GM18951 (cell line): ENCODE measurements at regions not wholly inside any gene's neighbourhood (a gene's known extent, or its start where the extent isn't known, plus 50 kb on each side); places are given as distances from the start of the nearest gene placed in this dataset.

ENCODE experiments used
- POLR2A ChIP-seq: IDR thresholded peaks from 4 replicates; pipeline ENCODE4 v1.6.1; 2011; ENCODE audit warnings: mild to moderate bottlenecking; ENCODE audit not compliant: insufficient read length, insufficient read depth; ENCODE audit errors: extremely low read depth
- in situ Hi-C: fragments of 300-500 bp; cut with MboI; formaldehyde crosslinking; loops from one replicate; pipeline ENCODE4 v1.12.0; 2022; ENCODE audit warnings: low sequenced_read_pairs, mixed read lengths, inconsistent platforms; ENCODE audit not compliant: unreplicated experiment

DNA sequence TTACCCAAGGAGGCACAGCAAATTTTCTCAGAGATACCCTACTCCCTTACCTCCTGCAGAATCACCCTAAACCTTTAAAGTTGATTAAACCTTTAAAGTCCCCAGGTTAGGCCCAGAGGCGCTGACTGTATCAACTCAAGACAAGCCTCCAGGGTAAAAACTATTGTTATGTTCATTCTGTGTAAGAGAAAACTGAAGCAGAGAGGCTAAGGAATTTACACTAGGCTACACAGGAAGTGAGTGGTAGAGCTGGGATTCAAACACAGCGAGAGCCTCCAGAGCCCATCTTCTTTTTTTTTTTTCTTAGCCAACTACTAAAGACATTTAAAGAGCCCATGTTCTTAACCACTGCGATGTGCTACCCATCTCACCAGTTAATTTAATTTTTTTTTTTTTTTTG, 56.3 kb upstream of the GRK3 start:
- in situ Hi-C loops = loop anchor here (10.0 kb wide), 1 partner anchor 253 kb away; no protein-coding TSS in a partner anchor
- TF ChIP-seq POLR2A = no peak

DNA sequence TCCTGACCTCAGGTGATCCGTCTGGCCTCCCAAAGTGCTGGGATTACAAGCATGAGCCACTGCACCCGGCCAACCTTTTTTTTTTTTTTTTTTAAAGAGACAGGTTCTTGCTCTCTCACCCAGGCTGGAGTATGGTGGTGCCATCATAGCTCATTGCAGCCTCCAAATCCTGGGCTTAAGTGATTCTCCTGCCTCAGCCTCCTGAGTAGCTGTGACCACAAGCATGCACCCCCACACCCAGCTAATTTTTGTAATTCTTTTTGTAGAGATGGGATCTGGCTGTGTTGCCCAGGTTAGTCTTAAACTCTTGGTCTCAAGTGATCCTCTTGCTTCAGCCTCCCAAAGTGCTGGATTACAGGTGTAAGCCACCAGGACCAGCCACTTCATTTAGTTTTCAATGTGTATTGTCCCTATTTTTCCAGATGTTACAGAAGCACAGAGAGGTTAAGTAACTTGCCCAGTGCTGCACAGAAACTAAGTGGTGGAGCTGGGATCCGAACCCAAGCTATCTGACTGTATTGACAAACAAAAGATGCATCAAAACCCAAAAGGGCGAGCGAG, 55.6 kb upstream of the GRK3 start:
- TF ChIP-seq POLR2A = no peak
- in situ Hi-C loops = loop anchor here (10.0 kb wide), 1 partner anchor 254 kb away; no protein-coding TSS in a partner anchor

DNA sequence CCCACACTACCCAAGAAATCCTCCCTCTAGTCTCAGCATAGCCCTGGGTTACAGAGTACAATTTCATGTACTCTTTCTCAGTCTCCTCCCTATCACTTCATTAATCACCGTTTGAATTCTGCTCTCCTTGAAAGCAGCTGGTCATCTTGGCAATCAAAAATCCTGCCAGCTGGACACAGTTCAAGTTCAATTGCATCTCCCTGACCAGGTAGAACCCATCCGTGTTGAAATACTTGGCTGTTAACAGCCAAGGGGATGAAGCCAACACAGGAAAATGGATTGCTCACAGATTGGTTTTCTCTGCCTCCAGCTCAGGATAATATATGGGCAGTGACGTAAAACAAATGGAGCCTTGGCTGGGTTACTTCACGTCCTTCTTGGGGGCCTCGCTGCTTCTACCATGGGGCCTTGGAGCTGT, 55.1 kb upstream of the GRK3 start:
- in situ Hi-C loops = loop anchor here (10.0 kb wide), 1 partner anchor 255 kb away; no protein-coding TSS in a partner anchor
- TF ChIP-seq POLR2A = no peak

DNA sequence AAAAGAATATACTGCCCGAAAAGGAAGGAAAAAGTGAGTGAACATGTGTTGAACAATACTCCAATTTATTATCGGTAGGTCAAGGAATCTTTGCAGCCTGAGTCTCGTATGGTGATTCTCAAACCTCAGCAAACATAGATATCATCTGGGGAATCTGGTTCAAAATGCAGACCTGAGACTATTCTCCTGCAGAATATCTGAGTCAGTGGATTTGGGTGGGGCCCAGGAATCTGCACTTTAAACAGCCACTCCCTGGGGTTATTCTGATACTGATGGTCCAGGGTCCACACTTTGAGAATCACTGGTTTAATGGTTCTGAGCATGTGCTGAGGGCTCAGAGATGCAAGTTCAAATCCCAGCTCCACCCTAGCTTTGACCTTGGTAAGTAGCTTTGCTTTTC, 53.6 kb upstream of the GRK3 start:
- no peak for TF ChIP-seq POLR2A
- in situ Hi-C loops = no loop called here

DNA sequence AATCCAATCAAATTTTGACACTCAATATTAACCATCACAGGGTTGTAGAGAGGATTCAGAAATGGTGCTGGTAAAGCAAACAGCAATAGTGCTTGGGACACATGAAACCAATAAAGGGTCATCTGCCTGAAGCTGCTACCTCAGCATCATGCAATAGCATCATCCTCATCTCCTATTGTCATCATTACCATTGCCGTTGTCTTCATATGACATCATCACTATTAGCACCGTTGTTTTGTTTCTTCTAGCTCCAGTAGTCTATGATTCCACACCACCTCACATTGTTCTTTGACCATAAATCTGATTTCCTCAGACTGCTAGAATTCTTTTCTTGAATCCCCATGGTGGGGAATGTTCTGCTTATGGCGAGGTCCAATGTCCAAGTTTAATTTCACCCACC, 52.8 kb upstream of the GRK3 start:
- in situ Hi-C loops = no loop called here
- no peak for TF ChIP-seq POLR2A

DNA sequence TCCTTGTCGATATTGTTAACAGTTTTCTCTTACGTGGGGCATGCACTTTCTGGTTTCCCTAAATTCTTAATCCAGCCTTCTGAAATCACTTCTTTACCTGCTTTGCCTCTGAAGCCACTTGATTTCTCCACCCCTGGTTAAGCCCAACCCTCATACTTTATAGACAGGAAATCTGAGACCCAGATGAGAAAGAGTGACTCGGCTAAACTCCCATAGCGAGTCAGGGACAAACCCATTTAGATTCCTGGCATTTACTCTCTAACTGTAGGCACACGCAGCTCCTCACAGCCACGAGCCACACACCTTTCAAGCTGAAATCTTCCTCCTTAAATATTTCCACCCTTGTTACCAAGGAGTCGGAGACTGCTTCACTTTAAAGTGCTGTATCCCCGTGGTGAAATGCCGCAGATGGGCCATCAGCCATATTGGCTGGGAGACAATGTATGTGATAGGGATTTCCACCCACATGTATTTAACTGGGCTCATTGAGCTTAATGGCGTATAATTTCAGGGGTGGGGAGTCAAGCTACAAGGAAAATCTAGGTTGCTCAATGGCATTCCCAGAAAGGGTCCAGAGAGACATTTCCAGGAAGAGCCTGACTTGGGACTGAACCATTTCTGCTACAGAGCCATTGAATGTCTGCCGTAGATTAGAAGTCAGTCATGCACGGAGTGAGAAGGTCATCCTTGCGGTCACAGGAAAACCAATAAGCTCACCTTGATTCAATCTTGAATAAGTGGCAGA, 49.9 kb upstream of the GRK3 start:
- in situ Hi-C loops = no loop called here
- no peak for TF ChIP-seq POLR2A
